Neuron (in vitro differentiated cells): ENCODE measurements at regions not wholly inside any gene's neighbourhood (a gene's known extent, or its start where the extent isn't known, plus 50 kb on each side); places are given as distances from the start of the nearest gene placed in this dataset.

Source experiments
- H2AFZ ChIP-seq: one replicate; pipeline ENCODE4 v1.6.1; 2013; ENCODE audit warnings: low read depth, mild to moderate bottlenecking, inconsistent platforms, low read length, moderate library complexity
- H3K27me3 ChIP-seq: one replicate; pipeline ENCODE4 v1.6.1; 2013; ENCODE audit warnings: low read length; ENCODE audit not compliant: insufficient read depth
- H3K36me3 ChIP-seq: one replicate; pipeline ENCODE4 v1.6.1; 2013; ENCODE audit warnings: low read length; ENCODE audit not compliant: insufficient read depth
- H3K4me1 ChIP-seq: one replicate; pipeline ENCODE4 v1.6.1; 2013; ENCODE audit warnings: low read length; ENCODE audit not compliant: insufficient read depth
- H3K4me3 ChIP-seq: 2 replicates; pipeline ENCODE4 v1.5.1; 2013; ENCODE audit warnings: mild to moderate bottlenecking, low read length, moderate library complexity
- H3K9me3 ChIP-seq: one replicate; pipeline ENCODE4 v1.6.1; 2013; ENCODE audit warnings: low read length

GRCh38 chr1:203926025-203926540 is 64.7 kb downstream of the SNRPE start:
- Histone ChIP-seq H3K4me1 (no peaks in the 10 kb centered on the region), H2AFZ (no peak overlapping the region), H3K27me3 (no peaks in the 10 kb centered on the region), H3K36me3 (no peaks in the 10 kb centered on the region), H3K4me3 (no peak overlapping the region), H3K9me3 (no peaks in the 10 kb centered on the region)

GRCh38 chr1:203929741-203930309 is 68.4 kb downstream of the SNRPE start:
- H3K27me3 ChIP-seq = no peaks in the 10 kb centered on the region
- H2AFZ ChIP-seq = no peak overlapping the region
- H3K9me3 ChIP-seq = no peaks in the 10 kb centered on the region
- no peaks in the 10 kb centered on the region for H3K36me3 ChIP-seq
- no peaks in the 10 kb centered on the region for H3K4me1 ChIP-seq
- H3K4me3 ChIP-seq = no peak overlapping the region

GRCh38 chr1:203930342-203930741 is 68.9 kb downstream of the SNRPE start:
- no peak overlapping the region for H3K4me3 ChIP-seq
- H3K4me1 ChIP-seq = no peaks in the 10 kb centered on the region
- no peak overlapping the region for H2AFZ ChIP-seq
- peaks cover 2% of the 10 kb centered on the region for H3K27me3 ChIP-seq
- H3K36me3 ChIP-seq = no peaks in the 10 kb centered on the region
- no peaks in the 10 kb centered on the region for H3K9me3 ChIP-seq

GRCh38 chr1:203931953-203932352 is 70.6 kb downstream of the SNRPE start:
- H3K4me3 ChIP-seq = no peak overlapping the region
- H3K36me3 ChIP-seq = no peaks in the 10 kb centered on the region
- no peaks in the 10 kb centered on the region for H3K9me3 ChIP-seq

GRCh38 chr1:203932556-203932955 is 71.2 kb downstream of the SNRPE start:
- H3K4me3 ChIP-seq = no peak overlapping the region
- no peak overlapping the region for H2AFZ ChIP-seq
- H3K9me3 ChIP-seq = no peaks in the 10 kb centered on the region
- peaks cover 5% of the 10 kb centered on the region for H3K27me3 ChIP-seq
- no peaks in the 10 kb centered on the region for H3K36me3 ChIP-seq
- no peaks in the 10 kb centered on the region for H3K4me1 ChIP-seq

More at GRCh38 chr1:203931953-203932352, 70.6 kb downstream of the SNRPE start:
- Histone ChIP-seq H3K27me3 (peaks cover 5% of the 10 kb centered on the region), H3K4me1 (no peaks in the 10 kb centered on the region), H2AFZ (no peak overlapping the region)

GRCh38 chr1:203934027-203934426 is 72.6 kb downstream of the SNRPE start:
- no peaks in the 10 kb centered on the region for H3K4me1 ChIP-seq
- no peak overlapping the region for H3K4me3 ChIP-seq
- H2AFZ ChIP-seq = no peak overlapping the region
- peaks cover 5% of the 10 kb centered on the region for H3K27me3 ChIP-seq
- H3K9me3 ChIP-seq = no peaks in the 10 kb centered on the region
- H3K36me3 ChIP-seq = no peaks in the 10 kb centered on the region

GRCh38 chr1:203934651-203935050 is 73.3 kb downstream of the SNRPE start:
- Histone ChIP-seq H3K4me3 (no peak overlapping the region), H3K36me3 (no peaks in the 10 kb centered on the region), H3K27me3 (peaks cover 5% of the 10 kb centered on the region), H3K9me3 (no peaks in the 10 kb centered on the region), H2AFZ (no peak overlapping the region), H3K4me1 (no peaks in the 10 kb centered on the region)

- Histone ChIP-seq H3K4me1 (no peaks in the 10 kb centered on the region), H3K27me3 (peaks cover 5% of the 10 kb centered on the region)
Observed at GRCh38 chr1:203935321-203935720, 73.9 kb downstream of the SNRPE start.

GRCh38 chr1:203937678-203938330 is 76.4 kb downstream of the SNRPE start:
- Histone ChIP-seq H3K27me3 (peaks cover 5% of the 10 kb centered on the region), H3K4me1 (no peaks in the 10 kb centered on the region)

More at GRCh38 chr1:203935321-203935720, 73.9 kb downstream of the SNRPE start:
- no peak overlapping the region for H2AFZ ChIP-seq
- no peaks in the 10 kb centered on the region for H3K36me3 ChIP-seq
- no peak overlapping the region for H3K4me3 ChIP-seq
- H3K9me3 ChIP-seq = no peaks in the 10 kb centered on the region

GRCh38 chr1:203944651-203945404 is 83.4 kb downstream of the SNRPE start:
- Histone ChIP-seq H3K36me3 (no peaks in the 10 kb centered on the region), H3K4me1 (no peaks in the 10 kb centered on the region), H3K4me3 (no peak overlapping the region), H3K27me3 (peaks cover 2% of the 10 kb centered on the region), H3K9me3 (no peaks in the 10 kb centered on the region), H2AFZ (no peak overlapping the region)

More at GRCh38 chr1:203937678-203938330, 76.4 kb downstream of the SNRPE start:
- Histone ChIP-seq H3K36me3 (no peaks in the 10 kb centered on the region), H3K9me3 (no peaks in the 10 kb centered on the region), H2AFZ (no peak overlapping the region), H3K4me3 (no peak overlapping the region)

- Histone ChIP-seq H3K4me3 (no peak overlapping the region), H3K27me3 (no peaks in the 10 kb centered on the region)
Observed at GRCh38 chr1:203954293-203954692, 92.9 kb downstream of the SNRPE start.

GRCh38 chr1:203954788-203955552 is 93.6 kb downstream of the SNRPE start:
- no peak overlapping the region for H3K4me3 ChIP-seq
- no peak overlapping the region for H2AFZ ChIP-seq
- H3K4me1 ChIP-seq = no peaks in the 10 kb centered on the region
- H3K27me3 ChIP-seq = no peaks in the 10 kb centered on the region
- no peaks in the 10 kb centered on the region for H3K36me3 ChIP-seq
- peaks cover 10% of the 10 kb centered on the region for H3K9me3 ChIP-seq

More at GRCh38 chr1:203954293-203954692, 92.9 kb downstream of the SNRPE start:
- Histone ChIP-seq H2AFZ (no peak overlapping the region), H3K36me3 (no peaks in the 10 kb centered on the region), H3K9me3 (peaks cover 10% of the 10 kb centered on the region), H3K4me1 (no peaks in the 10 kb centered on the region)
